ENCODE measurements at regions not wholly inside any gene's neighbourhood (a gene's known extent, or its start where the extent isn't known, plus 50 kb on each side); places are given as distances from the start of the nearest gene placed in this dataset.
A peak's percentile ranks its signal among the peaks of the same experiment; 100 is the strongest.

- TF ChIP-seq SUZ12 (IDR thresholded peaks at IDR 0.05) (no peak), ELF4 (IDR thresholded peaks at IDR 0.05) (no peak), SP1 (IDR thresholded peaks at IDR 0.05) (no peak), HDGF (IDR thresholded peaks at IDR 0.05; ENCODE audit: borderline replicate concordance) (no peak), L3MBTL2 (conservative IDR thresholded peaks at IDR 0.05) (no peak), BHLHE40 (IDR thresholded peaks at IDR 0.05; ENCODE audit: borderline replicate concordance) (no peak), FOXA1 (IDR thresholded peaks at IDR 0.05) (no peak), FOXM1 (IDR thresholded peaks at IDR 0.05; ENCODE audit: borderline replicate concordance) (no peak), ARNT (IDR thresholded peaks at IDR 0.05) (no peak), FOXK2 (IDR thresholded peaks at IDR 0.05) (no peak), CTBP1 (IDR thresholded peaks at IDR 0.05; ENCODE audit: borderline replicate concordance) (no peak), ZNF384 (IDR thresholded peaks at IDR 0.05) (no peak), TARDBP (IDR thresholded peaks at IDR 0.05) (no peak), LEF1 (IDR thresholded peaks at IDR 0.05; ENCODE audit: borderline replicate concordance) (no peak), NFRKB (IDR thresholded peaks at IDR 0.05) (no peak)
- TF ChIP-seq, protein P1, sequence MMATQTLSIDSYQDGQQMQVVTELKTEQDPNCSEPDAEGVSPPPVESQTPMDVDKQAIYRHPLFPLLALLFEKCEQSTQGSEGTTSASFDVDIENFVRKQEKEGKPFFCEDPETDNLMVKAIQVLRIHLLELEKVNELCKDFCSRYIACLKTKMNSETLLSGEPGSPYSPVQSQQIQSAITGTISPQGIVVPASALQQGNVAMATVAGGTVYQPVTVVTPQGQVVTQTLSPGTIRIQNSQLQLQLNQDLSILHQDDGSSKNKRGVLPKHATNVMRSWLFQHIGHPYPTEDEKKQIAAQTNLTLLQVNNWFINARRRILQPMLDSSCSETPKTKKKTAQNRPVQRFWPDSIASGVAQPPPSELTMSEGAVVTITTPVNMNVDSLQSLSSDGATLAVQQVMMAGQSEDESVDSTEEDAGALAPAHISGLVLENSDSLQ (IDR thresholded peaks at IDR 0.05) = no peak
- POLR2A ChIA-PET = no interaction called here
- DNase-seq (ENCODE audit: extremely low spot score) = no peak
- CTCF ChIA-PET = no interaction called here
Measured at GRCh38 chr1:4421986-4422385, 232.4 kb upstream of the AJAP1 start.

DNA sequence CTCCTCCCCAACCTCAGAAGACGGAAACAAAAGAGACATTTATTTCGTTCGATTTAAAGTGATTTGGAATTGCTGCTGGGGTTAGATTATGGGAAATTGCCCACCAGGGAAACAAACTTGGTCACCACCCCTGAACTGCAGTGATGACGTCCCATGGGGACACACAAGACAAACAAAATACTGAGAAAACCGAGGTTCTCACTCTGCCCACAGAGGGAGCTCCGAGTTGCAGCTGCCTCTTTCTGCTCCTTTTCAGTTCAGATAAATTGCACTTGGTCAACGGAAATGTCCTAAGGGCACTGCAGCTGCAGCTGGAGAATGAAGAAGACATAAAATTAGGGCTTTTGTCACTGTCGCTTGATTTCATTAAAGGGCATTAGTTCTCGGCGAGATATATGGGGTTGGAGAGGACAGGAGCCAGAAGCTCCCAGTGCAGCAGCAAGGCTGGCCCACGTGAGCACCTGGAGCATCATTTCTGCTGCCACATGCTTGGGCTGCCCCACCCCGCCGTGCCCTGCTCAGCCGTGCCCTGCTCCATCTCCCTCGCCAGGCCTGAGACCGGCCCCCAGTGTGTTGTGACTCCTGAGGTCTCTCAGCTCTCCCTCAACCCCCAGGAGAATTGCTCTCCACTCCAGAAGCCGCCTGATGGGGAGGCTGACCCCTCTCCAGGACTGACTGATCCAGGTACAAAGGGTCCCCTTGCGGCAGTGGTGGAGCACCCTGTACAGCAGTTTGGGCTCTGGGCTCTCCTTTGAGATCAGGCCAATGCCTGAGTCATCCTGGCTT lies 231.7 kb upstream of the AJAP1 start:
- ChIA-PET POLR2A (no interaction called here), CTCF (no interaction called here)
- DNase-seq (ENCODE audit: extremely low spot score) = no peak
- TF ChIP-seq SUZ12 (IDR thresholded peaks at IDR 0.05) = no peak
- no peak for TF ChIP-seq FOXA1 (IDR thresholded peaks at IDR 0.05)
- TF ChIP-seq ZNF384 (IDR thresholded peaks at IDR 0.05) = no peak
- TF ChIP-seq CTBP1 (IDR thresholded peaks at IDR 0.05; ENCODE audit: borderline replicate concordance) = no peak
- TF ChIP-seq L3MBTL2 (conservative IDR thresholded peaks at IDR 0.05) = no peak
- TF ChIP-seq HDGF (IDR thresholded peaks at IDR 0.05; ENCODE audit: borderline replicate concordance) = no peak
- TF ChIP-seq, protein P1 (IDR thresholded peaks at IDR 0.05) = no peak
- no peak for TF ChIP-seq BHLHE40 (IDR thresholded peaks at IDR 0.05; ENCODE audit: borderline replicate concordance)
- no peak for TF ChIP-seq ELF4 (IDR thresholded peaks at IDR 0.05)
- TF ChIP-seq FOXK2 (IDR thresholded peaks at IDR 0.05) = no peak
- TF ChIP-seq SP1 (IDR thresholded peaks at IDR 0.05) = no peak
- TF ChIP-seq ARNT (IDR thresholded peaks at IDR 0.05) = no peak
- no peak for TF ChIP-seq TARDBP (IDR thresholded peaks at IDR 0.05)
- TF ChIP-seq LEF1 (IDR thresholded peaks at IDR 0.05; ENCODE audit: borderline replicate concordance) = no peak
- no peak for TF ChIP-seq FOXM1 (IDR thresholded peaks at IDR 0.05; ENCODE audit: borderline replicate concordance)
- no peak for TF ChIP-seq NFRKB (IDR thresholded peaks at IDR 0.05)

DNA sequence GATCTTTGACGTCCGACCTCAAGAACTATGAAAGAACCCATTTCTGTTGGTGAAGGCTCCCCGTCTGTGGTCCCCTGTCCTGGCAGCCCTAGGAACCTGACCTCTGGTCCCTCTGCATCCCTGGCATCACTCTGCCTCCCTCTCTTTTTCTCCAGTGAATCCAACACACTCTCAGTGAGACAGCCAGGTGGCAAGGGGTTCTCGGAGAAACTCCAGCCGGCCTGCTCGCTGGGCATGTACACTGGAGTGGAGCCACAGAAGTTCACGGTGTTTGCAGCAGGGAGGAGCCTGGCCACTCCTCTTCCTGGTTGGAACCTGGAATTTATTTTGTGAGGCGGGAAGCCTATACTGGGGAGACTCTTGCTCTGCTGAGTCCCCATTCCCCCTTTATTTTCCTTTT lies 230.2 kb upstream of the AJAP1 start:
- no peak for DNase-seq (ENCODE audit: extremely low spot score)
- ChIA-PET POLR2A (no interaction called here), CTCF (no interaction called here)
- TF ChIP-seq BHLHE40 (IDR thresholded peaks at IDR 0.05; ENCODE audit: borderline replicate concordance) (no peak), LEF1 (IDR thresholded peaks at IDR 0.05; ENCODE audit: borderline replicate concordance) (no peak), SP1 (IDR thresholded peaks at IDR 0.05) (no peak), TARDBP (IDR thresholded peaks at IDR 0.05) (no peak), ARNT (IDR thresholded peaks at IDR 0.05) (no peak), FOXK2 (IDR thresholded peaks at IDR 0.05) (no peak), NFRKB (IDR thresholded peaks at IDR 0.05) (no peak), HDGF (IDR thresholded peaks at IDR 0.05; ENCODE audit: borderline replicate concordance) (no peak), ELF4 (IDR thresholded peaks at IDR 0.05) (no peak), L3MBTL2 (conservative IDR thresholded peaks at IDR 0.05) (no peak), FOXM1 (IDR thresholded peaks at IDR 0.05; ENCODE audit: borderline replicate concordance) (no peak), SUZ12 (IDR thresholded peaks at IDR 0.05) (no peak), CTBP1 (IDR thresholded peaks at IDR 0.05; ENCODE audit: borderline replicate concordance) (no peak), ZNF384 (IDR thresholded peaks at IDR 0.05) (no peak)
- TF ChIP-seq, protein P1 (IDR thresholded peaks at IDR 0.05) = no peak

DNA sequence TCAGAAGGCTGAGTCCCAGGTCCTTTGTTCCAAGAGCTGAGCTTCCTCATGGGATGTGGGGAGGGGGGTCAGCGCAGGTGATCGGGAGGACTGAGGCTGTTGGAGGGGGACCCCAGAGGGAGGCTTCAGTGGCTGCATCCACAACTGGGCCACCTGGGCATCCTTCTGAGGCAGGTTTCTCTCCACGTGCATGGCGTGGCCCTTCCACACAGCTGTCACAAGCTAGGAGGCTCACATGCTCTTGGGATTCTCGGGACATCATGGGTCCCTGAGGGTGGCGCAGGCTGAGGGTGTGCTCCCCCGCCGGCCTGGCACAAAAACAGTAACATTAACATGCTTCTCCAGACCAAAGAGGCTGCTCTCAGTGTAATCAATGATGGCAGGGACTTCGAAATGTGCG lies 229.6 kb upstream of the AJAP1 start:
- TF ChIP-seq, protein P1 (IDR thresholded peaks at IDR 0.05) = no peak
- no peak for TF ChIP-seq FOXM1 (IDR thresholded peaks at IDR 0.05; ENCODE audit: borderline replicate concordance)
- TF ChIP-seq ELF4 (IDR thresholded peaks at IDR 0.05) = no peak
- no peak for TF ChIP-seq FOXK2 (IDR thresholded peaks at IDR 0.05)
- no peak for TF ChIP-seq BHLHE40 (IDR thresholded peaks at IDR 0.05; ENCODE audit: borderline replicate concordance)
- TF ChIP-seq NFRKB (IDR thresholded peaks at IDR 0.05) = no peak
- no peak for TF ChIP-seq ARNT (IDR thresholded peaks at IDR 0.05)
- ChIA-PET CTCF (no interaction called here), POLR2A (no interaction called here)
- no peak for DNase-seq (ENCODE audit: extremely low spot score)

- no peak for TF ChIP-seq CTBP1 (IDR thresholded peaks at IDR 0.05; ENCODE audit: borderline replicate concordance)
- TF ChIP-seq L3MBTL2 (conservative IDR thresholded peaks at IDR 0.05) = no peak
- TF ChIP-seq, protein P1 (IDR thresholded peaks at IDR 0.05) = no peak
- TF ChIP-seq SUZ12 (IDR thresholded peaks at IDR 0.05) = no peak
- TF ChIP-seq ARNT (IDR thresholded peaks at IDR 0.05) = no peak
- TF ChIP-seq FOXA1 (IDR thresholded peaks at IDR 0.05) = no peak
- no peak for TF ChIP-seq BHLHE40 (IDR thresholded peaks at IDR 0.05; ENCODE audit: borderline replicate concordance)
- no peak for TF ChIP-seq ELF4 (IDR thresholded peaks at IDR 0.05)
- TF ChIP-seq HDGF (IDR thresholded peaks at IDR 0.05; ENCODE audit: borderline replicate concordance) = no peak
- TF ChIP-seq FOXK2 (IDR thresholded peaks at IDR 0.05) = no peak
- no peak for TF ChIP-seq FOXM1 (IDR thresholded peaks at IDR 0.05; ENCODE audit: borderline replicate concordance)
- no peak for TF ChIP-seq SP1 (IDR thresholded peaks at IDR 0.05)
- TF ChIP-seq ZNF384 (IDR thresholded peaks at IDR 0.05) = no peak
- no peak for TF ChIP-seq LEF1 (IDR thresholded peaks at IDR 0.05; ENCODE audit: borderline replicate concordance)
- TF ChIP-seq TARDBP (IDR thresholded peaks at IDR 0.05) = no peak
- TF ChIP-seq NFRKB (IDR thresholded peaks at IDR 0.05) = no peak
- DNase-seq (ENCODE audit: extremely low spot score) = peak; percentile 36
- ChIA-PET POLR2A (no interaction called here), CTCF (no interaction called here)
Measured at GRCh38 chr1:4425892-4426291, 228.5 kb upstream of the AJAP1 start.
